ENCODE measurements at regions not wholly inside any gene's neighbourhood (a gene's known extent, or its start where the extent isn't known, plus 50 kb on each side); places are given as distances from the start of the nearest gene placed in this dataset.

DNA sequence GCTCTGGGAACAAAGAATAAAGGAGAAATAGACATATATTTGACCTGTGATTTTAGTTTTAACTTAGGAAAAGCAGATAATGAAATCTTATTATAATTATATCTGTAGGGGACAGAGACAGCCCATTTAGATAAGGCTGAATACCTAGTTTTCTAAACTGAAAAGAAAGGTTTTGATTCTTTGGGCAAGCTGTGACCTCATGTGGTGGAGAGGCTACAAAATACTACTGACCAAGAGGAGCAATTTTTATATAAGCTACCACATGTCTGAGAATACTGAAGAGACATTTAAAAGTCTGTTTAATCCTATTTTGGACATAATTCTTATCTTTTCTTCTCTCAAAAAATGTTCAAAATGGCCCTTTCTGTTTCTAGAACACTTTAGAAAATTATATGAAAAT is 271.0 kb downstream of the MTERF1 start (continued):
- TF ChIP-seq, protein P1, sequence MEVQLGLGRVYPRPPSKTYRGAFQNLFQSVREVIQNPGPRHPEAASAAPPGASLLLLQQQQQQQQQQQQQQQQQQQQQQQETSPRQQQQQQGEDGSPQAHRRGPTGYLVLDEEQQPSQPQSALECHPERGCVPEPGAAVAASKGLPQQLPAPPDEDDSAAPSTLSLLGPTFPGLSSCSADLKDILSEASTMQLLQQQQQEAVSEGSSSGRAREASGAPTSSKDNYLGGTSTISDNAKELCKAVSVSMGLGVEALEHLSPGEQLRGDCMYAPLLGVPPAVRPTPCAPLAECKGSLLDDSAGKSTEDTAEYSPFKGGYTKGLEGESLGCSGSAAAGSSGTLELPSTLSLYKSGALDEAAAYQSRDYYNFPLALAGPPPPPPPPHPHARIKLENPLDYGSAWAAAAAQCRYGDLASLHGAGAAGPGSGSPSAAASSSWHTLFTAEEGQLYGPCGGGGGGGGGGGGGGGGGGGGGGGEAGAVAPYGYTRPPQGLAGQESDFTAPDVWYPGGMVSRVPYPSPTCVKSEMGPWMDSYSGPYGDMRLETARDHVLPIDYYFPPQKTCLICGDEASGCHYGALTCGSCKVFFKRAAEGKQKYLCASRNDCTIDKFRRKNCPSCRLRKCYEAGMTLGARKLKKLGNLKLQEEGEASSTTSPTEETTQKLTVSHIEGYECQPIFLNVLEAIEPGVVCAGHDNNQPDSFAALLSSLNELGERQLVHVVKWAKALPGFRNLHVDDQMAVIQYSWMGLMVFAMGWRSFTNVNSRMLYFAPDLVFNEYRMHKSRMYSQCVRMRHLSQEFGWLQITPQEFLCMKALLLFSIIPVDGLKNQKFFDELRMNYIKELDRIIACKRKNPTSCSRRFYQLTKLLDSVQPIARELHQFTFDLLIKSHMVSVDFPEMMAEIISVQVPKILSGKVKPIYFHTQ (CRISPR knock-in tag; IDR thresholded peaks at IDR 0.05): no peak

- TF ChIP-seq TCF7 (CRISPR knock-in tag; IDR thresholded peaks at IDR 0.05; ENCODE audit: low read depth) (no peak), ATF6 (CRISPR knock-in tag; IDR thresholded peaks at IDR 0.05) (no peak), ZNF671 (CRISPR knock-in tag; IDR thresholded peaks at IDR 0.05) (no peak), ETV6 (CRISPR knock-in tag; IDR thresholded peaks at IDR 0.05) (no peak), HMGA2 (CRISPR knock-in tag; IDR thresholded peaks at IDR 0.05) (no peak), GRHL2 (CRISPR knock-in tag; IDR thresholded peaks at IDR 0.05; ENCODE audit: insufficient replicate concordance, severe bottlenecking) (no peak), NFATC4 (CRISPR knock-in tag; IDR thresholded peaks at IDR 0.05) (no peak), ZNF263 (CRISPR knock-in tag; IDR thresholded peaks at IDR 0.05; ENCODE audit: low read depth) (no peak), ZNF396 (CRISPR knock-in tag; IDR thresholded peaks at IDR 0.05; ENCODE audit: borderline replicate concordance) (no peak), ZBTB21 (CRISPR knock-in tag; IDR thresholded peaks at IDR 0.05; ENCODE audit: borderline replicate concordance) (no peak), FOXK1 (CRISPR knock-in tag; IDR thresholded peaks at IDR 0.05) (no peak)
- TF ChIP-seq, protein P2, sequence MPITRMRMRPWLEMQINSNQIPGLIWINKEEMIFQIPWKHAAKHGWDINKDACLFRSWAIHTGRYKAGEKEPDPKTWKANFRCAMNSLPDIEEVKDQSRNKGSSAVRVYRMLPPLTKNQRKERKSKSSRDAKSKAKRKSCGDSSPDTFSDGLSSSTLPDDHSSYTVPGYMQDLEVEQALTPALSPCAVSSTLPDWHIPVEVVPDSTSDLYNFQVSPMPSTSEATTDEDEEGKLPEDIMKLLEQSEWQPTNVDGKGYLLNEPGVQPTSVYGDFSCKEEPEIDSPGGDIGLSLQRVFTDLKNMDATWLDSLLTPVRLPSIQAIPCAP (CRISPR knock-in tag; IDR thresholded peaks at IDR 0.05): no peak
- TF ChIP-seq, protein P3, sequence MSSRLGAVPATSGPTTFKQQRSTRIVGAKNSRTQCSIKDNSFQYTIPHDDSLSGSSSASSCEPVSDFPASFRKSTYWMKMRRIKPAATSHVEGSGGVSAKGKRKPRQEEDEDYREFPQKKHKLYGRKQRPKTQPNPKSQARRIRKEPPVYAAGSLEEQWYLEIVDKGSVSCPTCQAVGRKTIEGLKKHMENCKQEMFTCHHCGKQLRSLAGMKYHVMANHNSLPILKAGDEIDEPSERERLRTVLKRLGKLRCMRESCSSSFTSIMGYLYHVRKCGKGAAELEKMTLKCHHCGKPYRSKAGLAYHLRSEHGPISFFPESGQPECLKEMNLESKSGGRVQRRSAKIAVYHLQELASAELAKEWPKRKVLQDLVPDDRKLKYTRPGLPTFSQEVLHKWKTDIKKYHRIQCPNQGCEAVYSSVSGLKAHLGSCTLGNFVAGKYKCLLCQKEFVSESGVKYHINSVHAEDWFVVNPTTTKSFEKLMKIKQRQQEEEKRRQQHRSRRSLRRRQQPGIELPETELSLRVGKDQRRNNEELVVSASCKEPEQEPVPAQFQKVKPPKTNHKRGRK (CRISPR knock-in tag; IDR thresholded peaks at IDR 0.05; ENCODE audit: borderline replicate concordance): no peak
- TF ChIP-seq, protein P4, sequence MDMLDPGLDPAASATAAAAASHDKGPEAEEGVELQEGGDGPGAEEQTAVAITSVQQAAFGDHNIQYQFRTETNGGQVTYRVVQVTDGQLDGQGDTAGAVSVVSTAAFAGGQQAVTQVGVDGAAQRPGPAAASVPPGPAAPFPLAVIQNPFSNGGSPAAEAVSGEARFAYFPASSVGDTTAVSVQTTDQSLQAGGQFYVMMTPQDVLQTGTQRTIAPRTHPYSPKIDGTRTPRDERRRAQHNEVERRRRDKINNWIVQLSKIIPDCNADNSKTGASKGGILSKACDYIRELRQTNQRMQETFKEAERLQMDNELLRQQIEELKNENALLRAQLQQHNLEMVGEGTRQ (CRISPR knock-in tag; IDR thresholded peaks at IDR 0.05): no peak
- TF ChIP-seq, protein P5, sequence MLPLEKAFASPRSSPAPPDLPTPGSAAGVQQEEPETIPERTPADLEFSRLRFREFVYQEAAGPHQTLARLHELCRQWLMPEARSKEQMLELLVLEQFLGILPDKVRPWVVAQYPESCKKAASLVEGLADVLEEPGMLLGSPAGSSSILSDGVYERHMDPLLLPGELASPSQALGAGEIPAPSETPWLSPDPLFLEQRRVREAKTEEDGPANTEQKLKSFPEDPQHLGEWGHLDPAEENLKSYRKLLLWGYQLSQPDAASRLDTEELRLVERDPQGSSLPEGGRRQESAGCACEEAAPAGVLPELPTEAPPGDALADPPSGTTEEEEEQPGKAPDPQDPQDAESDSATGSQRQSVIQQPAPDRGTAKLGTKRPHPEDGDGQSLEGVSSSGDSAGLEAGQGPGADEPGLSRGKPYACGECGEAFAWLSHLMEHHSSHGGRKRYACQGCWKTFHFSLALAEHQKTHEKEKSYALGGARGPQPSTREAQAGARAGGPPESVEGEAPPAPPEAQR (CRISPR knock-in tag; IDR thresholded peaks at IDR 0.05): no peak
- TF ChIP-seq, protein P6, sequence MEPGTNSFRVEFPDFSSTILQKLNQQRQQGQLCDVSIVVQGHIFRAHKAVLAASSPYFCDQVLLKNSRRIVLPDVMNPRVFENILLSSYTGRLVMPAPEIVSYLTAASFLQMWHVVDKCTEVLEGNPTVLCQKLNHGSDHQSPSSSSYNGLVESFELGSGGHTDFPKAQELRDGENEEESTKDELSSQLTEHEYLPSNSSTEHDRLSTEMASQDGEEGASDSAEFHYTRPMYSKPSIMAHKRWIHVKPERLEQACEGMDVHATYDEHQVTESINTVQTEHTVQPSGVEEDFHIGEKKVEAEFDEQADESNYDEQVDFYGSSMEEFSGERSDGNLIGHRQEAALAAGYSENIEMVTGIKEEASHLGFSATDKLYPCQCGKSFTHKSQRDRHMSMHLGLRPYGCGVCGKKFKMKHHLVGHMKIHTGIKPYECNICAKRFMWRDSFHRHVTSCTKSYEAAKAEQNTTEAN (CRISPR knock-in tag; IDR thresholded peaks at IDR 0.05): no peak
- Mint-ChIP-seq H3K9me3 (peaks cover 10% of the 10 kb centered on the region), H3K4me1 (peaks cover 4% of the 10 kb centered on the region; the same call in 1 of the 2 replicates), H3K27ac (no peak overlapping the region), H3K4me3 (no peak overlapping the region), H3K36me3 (no peaks in the 10 kb centered on the region), H3K27me3 (ENCODE audit: low read depth) (no peaks in the 10 kb centered on the region)
- no peak for DNase-seq (ENCODE audit: low spot score)
- ChIA-PET POLR2A (no interaction called here), CTCF (no interaction called here)
- ATAC-seq: no peak
Observed at GRCh38 chr7:91614431-91614830, 266.1 kb downstream of the MTERF1 start.
